ENCODE measurements at regions not wholly inside any gene's neighbourhood (a gene's known extent, or its start where the extent isn't known, plus 50 kb on each side); places are given as distances from the start of the nearest gene placed in this dataset.

DNA sequence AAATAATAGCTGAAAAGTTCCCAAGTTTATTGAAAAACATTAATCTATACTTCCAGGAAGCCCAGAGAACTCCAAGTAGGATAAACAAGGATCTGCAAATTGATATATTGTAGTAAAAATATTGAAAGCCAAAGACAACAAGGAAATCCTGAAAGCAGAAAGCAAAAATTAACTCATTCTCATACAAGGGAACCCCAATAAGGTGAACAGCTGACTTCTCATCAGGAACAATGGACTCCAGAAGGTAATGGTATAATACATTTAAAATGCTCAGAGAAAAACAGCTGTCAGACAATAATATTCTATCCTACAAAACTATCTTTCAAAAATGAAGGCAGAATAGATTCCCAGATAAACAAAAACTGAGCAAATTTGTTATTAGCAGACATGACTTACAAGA is 138.1 kb upstream of the BMP4 start:
- DNase-seq (ENCODE audit: low read depth): no peak

DNA sequence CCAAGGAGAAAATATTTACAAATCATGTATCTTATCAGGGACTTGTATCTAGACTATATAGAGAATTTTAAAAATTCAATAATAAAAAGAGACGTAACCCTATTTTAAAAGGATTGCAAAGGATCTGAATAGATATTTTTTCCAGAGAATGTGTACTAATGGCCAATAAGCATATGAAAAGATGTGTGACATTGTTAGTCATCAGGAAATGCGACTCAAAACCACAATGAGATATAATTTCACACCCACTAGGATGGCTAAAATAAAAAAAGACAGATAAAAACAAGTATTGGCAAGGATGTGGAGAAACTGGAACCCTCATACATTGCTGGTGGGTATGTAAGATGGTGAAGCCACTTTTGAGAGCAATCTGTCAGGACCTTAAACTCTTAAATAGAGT is 141.9 kb upstream of the BMP4 start:
- peak; percentile 25 for DNase-seq (ENCODE audit: low read depth)

DNA sequence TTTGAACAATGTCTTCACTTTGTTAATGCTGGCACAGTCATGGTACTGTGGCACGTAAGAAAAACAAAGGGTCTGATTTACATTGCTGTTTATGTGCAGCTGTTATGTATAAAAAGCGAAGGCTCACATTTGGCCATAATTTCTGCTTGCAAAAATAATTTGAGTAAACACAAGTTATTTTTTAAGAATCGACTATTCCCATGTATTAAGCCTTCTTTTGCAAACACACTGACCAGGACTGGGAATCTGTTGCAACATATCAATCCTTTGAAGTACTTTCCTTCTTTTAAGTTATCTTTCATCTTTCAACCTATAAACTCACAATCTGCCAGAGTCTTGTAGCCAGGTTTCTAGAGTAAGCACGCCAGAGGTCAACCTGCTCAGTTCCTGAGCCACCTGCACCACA is 145.4 kb upstream of the BMP4 start:
- no peak for DNase-seq (ENCODE audit: low read depth)

DNA sequence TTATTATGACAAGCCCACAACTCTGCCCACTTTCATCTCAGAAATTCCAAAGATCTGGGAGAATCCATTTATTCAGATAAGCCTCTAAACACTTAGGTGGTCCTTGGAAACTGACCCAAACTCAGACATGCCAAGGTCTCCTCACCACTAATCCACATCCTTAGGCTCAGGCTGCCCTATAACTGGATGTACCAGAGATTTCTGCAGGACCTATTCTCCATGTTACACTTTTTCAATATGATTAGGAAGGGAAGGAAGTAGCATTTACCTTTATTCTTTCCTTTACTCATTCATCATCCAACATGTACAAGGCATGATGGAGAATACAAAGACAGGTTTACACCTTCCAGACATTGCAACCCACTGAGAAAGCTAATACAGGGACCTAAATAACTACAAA is 145.9 kb upstream of the BMP4 start:
- no peak for DNase-seq (ENCODE audit: low read depth)

DNA sequence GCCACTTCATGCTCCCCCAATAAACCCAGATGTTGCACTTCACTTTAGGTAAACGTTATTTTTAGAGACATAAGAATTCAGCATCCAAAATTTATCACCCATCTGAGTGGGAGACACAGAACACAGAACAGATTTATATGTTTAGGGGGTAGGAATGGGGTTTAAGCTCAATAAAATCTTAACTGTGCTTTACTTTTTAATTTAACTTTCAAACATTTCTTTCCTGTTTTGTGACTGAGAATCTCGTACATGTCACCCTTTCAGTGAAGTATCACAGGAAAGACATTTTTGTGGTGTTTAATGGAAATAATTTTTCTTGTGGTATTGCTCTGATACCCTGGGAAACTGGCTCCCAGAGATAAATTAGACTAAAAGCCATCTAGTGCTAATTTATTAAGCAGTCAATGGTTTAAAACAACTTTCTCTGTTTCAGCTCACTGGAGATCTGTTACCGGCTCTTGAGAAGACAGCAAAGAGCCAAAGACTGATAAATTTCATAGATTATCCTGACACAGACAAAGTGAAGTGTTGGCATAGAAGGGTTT is 148.0 kb upstream of the BMP4 start:
- no peak for DNase-seq (ENCODE audit: low read depth)

DNA sequence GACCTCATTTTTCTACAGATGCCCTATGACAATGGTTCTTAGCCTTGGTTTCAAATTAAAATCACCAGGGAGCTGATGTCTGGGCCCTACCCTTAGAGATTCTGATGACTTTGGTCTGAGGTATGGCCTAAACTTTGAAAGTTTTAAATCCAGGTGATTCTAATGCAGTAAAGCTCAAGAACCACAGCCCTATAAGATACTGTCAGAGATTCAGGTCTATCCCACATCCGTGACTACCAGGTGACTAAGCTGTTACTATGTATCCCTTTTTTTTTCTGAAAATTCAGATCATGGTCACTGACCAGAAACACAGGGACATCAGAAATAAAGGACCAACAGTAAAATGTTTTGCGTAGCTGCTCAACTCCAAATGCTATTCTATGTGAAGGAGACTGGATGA is 148.8 kb upstream of the BMP4 start:
- DNase-seq (ENCODE audit: low read depth): no peak

DNA sequence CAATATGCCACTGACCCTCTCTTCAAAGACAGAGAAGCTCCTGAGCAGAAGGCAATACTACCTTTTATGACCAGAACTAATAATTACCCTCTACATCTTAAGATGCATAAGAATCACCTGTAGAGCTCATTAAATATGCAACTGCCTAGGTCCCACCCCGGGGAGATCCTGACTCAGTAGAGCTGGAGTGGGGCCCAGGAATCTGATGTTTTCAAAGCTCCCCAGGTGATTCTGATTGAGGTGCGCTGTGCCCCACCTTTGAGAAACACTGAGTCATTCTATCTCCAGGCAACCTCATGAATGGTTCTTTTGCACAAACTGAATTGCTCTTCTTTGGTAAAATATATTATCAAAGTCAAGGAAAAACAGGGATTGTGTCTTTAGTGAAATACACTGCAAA is 149.3 kb upstream of the BMP4 start:
- no peak for DNase-seq (ENCODE audit: low read depth)

DNA sequence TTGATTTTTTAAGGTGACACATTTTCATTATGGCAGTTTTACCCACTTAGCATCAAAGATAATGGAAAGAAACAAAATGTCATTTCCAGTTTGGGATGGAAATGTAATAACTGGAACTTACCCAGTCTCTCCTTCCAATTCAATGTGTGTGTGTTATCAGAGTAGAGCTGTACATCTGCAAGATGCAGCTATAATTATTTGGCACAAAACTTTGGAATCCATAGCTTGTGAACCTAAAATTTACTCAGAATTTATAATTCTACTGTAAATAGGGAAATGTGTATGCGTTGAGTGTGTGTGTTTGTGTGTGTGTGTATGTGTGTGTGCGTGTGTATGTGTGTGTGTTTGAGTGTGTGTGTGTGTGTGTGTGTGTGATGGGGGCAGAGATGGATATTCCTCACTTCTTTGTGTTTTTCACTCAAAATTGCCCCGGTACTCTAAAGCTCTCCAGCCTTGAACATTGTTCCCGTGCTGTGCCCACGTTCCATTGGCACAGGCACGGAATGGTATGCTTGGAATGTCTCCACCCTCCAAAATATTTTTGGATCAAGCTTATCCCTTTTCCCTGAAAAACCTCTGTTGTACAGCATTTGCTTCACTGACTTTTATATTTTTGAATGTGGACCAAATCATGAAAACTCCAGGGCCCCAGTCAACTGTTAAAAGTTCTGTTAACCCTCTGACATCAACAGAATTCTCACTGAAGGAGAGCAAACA is 150.2 kb upstream of the BMP4 start:
- peak; percentile 14 for DNase-seq (ENCODE audit: low read depth)

DNA sequence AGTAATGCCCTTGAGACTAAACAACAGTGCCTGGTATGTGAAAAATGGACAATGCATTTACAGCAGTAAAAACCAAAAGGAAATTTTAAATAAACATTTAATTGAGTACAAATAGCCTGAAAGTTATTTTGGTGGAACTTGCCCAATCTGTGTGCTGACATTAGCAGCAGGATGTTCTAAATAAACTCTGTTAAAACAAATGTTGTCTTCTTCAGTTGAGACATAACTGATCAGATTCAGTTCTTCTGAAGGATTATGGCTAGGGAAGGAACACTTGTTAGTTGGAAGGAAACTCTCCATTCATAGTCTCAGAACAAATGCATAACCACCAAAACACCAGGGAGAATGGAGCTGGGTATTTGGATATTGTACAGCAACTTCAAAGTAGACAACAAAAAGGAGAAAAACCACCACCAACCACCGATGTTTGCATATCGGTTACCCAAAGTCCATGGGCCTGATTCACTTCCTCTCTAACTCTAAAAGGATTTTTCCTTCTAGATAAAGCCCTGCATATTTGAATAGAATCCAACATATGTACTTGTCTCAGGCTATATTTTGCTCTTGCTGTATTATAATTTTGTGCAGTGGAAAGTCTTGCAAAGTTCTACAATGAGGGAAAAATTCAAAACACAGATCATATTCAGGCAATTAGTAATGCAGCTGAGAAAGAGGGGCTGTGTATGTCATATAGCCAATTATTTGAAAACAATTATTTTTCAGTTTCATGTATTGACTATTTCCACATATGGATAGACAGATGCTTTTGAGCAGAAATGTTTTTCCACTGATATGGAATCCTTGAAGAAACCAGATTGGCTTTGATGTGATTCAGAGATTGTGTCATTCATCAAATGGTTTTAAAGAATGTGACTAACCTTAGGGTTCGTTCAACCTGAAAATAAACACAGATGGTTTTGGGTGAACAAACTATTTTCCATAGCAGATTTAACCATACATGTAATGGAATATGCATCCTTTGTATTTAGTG is 152.2 kb upstream of the BMP4 start:
- DNase-seq (ENCODE audit: low read depth): peak; percentile 87

DNA sequence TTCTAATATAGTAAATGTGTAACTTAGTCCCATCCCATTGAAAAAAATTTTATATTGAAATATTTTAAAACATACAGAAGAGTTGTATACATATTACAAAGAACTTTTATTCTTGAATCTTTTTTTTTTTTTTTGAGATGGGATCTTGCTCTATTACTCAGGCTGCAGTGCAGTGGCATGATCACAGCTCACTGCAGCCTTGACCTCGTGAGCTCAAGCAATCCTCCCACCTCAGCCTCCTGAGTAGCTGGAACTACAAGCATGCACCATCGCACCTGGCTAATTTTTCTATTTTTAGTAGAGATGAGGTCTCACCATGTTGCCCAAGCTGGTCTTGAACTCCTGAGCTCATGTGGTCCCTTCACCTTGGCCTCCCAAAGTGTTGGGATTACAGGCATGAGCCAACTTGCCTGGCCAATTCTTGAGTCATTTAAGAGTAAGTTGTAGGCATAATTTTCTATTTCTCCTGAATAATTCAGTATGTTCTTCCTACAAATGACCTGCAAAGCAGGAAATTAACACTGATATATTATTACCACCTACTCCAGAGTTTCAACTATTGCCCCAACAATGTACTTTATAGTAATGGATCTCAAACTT is 153.0 kb upstream of the BMP4 start:
- no peak for DNase-seq (ENCODE audit: low read depth)

DNA sequence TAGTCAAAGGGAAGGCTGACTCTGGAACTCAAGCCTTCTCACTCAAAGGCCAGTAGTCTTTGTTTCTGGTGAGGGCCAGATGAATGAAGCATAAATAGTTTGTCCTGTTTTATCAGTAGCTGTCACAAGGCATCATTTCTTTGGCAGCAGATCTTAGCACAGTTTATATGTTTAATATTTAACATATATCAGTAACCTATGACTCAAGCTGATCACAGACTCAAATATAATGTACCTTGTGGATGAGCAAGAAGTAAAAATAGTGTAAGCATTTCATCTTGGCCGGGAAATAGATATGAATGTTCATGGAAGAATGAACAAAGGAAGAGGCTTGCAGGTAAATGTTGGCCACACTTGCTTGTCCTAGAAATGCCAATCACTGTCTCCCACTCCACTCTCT is 158.3 kb upstream of the BMP4 start:
- DNase-seq (ENCODE audit: low read depth): no peak

DNA sequence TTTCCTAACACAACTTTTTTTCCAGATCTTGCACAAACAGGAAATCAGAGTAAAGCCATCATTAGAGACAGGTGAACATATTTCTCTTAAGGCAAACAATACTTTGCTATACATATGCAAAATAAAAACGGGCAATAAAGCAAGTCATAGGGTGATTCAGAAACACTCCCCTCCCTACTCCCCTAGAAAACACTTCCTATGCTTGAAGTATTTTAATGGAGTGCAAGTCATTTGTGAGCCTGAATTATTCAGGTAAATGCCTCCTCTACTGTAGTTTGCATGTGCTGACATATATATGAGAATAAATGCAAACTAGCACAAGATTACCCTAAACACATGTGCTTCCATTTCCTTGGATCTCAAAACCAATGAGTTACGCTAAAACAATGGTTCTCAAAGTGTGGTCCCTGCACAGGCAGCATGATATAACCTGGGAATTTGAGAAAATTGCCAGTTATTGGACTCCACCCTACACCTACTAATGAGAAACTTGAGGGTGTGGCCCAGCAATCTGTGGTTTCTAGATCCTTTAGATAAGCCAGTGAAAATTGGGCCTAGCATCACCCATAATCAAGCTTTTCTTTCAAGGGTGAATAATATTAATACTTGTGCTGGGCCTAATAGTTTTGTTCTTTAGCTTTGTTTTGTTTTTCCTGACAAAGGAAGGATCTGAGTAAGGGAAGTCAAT is 159.7 kb upstream of the BMP4 start:
- no peak for DNase-seq (ENCODE audit: low read depth)

DNA sequence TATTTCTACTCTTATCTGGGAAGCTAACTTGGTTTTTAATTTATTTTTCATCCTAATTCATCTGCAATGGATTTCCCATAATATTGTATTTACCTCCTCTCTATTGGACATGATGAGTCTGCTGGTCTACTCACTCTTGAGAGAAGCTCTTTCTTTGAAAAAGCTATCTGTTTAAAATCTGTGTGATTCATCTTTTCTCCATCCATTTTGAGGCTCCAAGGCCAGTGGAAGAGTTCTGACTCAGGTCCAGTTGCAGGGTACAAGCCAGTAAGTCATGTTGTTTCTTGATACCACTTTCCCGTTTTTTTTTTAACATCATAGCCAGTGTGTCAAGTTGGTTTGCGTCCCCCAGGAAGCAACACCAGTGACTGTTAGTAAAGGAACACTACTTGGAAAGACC is 160.3 kb upstream of the BMP4 start:
- DNase-seq (ENCODE audit: low read depth): peak; percentile 91

DNA sequence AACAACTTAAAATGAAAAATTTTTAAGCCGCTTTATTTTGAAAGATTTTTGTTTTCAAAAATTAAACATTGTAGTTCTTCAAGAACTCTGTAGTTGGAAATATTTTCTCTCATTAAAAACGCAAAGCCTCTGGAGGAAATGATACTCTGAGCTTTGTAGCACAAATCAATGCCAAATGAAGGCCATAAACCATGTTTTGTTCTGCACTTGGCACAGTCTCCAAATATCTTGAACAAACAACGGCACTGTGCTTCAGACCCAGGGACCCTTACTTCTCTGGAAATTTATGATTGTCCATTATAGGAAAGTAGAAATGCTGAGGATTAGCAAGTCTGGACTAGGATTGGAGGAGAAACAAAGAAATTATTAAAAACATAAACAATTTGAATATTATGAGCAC is 160.8 kb upstream of the BMP4 start:
- DNase-seq (ENCODE audit: low read depth): no peak

DNA sequence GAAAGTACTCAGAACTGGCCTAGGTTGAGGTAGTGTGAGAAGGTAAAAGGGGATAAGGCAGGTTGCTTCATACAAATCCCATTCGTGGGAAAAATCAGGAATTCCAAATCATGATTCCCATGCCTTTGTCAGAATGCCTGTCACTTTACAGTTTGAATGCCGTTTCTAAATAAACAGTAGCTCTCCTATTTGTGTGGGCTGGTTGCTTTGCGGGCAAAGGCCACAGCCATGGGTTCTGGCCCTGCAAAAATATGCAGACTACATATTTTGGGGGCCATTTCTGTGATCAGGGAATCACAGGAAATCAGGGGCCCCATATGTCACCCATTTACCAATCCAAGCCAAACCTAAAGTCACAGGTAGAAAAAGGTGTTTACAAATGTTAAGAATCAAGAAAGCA is 161.3 kb upstream of the BMP4 start:
- DNase-seq (ENCODE audit: low read depth): no peak

DNA sequence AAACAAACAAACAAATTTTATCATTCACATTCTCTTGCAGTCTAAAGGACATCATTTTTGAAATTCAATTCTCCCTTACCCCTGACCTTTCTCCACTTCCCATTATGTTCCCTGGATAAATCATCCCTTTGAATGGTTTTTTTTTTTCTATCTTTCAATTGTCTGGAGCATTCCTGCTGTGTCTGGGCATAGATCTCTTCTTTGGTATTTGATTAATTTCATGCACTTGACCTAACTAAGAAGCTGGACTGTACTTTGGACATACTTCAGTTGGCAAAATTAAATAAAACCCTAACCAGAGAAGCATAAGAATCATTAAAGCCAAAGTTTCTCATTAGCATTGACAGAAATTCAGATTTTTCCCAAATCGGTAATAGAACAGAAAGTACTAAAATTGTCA is 163.6 kb upstream of the BMP4 start:
- no peak for DNase-seq (ENCODE audit: low read depth)

DNA sequence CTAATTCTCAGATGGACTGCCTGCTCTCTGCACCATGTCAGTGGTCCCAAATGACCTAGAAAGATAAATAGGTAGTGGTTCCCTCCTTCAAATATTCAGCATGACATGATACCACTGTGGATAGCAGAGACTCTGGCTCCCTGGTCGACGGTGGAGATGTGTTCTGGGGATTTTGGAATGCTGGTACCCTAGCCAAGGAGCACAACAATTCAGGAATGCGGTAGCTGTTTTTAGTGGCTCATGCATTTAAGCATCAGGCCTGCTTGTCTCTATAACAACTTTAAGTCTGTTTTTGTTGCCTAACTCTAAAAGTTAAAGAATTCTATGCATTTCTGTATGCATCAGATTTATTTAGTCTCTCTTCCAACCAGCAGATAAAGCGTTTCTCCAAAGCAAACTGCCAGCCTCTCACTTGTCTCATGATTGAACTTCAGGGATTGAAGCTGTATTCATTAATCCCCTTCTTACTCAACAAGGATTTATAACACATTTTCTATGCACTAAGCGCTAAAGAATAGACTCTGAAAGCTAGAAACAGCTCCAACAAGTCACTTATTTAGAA is 164.9 kb upstream of the BMP4 start:
- no peak for DNase-seq (ENCODE audit: low read depth)

DNA sequence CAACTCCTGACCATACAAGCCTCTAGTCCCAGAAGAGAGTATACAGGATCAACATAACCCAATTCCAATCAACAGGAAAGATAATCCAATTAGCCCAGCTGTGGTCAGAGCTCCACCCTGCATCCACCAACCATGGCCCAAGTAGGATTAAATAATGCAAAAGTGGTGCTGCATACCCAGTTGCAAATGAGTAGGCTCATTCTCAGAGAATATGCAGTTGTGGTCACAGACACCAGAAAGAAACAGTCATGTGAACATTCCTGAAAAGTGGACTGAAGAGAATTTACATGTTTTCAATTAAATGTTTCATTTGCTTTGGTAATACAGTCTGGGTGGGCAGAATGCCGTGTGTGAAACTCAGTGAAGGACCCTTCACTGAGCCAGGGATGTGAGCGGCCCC is 167.2 kb upstream of the BMP4 start:
- no peak for DNase-seq (ENCODE audit: low read depth)

DNA sequence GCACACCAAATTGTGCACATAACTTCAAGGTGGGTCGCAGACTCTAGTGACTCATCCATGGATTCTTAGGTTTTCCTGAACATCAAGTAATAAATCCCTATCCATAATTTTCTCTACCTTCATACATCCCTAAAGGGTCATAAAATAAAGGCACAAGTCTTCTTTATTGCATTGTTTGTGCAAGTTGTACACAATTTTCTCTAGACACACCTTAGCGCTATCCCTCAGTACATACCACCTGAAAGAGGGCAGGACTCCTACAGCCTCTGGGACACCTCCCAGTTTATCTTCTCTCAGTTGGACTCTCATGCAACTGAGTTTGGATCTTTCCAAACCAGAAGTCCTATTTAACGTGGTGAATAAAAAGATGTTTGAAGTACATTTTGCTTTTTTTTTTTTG is 168.5 kb upstream of the BMP4 start:
- no peak for DNase-seq (ENCODE audit: low read depth)

DNA sequence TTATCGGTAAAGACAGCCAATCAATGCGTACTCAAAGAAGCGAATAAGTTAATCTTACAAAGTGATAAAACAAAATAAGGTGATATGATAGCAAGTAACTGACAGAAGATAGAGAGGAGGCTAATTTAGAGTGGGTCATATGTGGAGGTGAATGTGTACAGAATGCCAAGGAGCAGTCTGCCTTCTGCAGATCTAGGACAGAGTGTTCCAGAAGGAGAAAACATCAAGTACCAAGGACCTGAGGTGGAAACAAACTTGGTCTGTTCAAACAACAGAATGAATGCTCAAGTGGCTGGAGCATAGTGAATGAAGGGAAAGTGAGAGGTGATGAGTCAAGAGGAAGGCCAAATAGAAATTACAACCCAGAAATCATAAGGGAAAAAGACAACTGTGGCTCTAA is 170.3 kb upstream of the BMP4 start:
- DNase-seq (ENCODE audit: low read depth): no peak

DNA sequence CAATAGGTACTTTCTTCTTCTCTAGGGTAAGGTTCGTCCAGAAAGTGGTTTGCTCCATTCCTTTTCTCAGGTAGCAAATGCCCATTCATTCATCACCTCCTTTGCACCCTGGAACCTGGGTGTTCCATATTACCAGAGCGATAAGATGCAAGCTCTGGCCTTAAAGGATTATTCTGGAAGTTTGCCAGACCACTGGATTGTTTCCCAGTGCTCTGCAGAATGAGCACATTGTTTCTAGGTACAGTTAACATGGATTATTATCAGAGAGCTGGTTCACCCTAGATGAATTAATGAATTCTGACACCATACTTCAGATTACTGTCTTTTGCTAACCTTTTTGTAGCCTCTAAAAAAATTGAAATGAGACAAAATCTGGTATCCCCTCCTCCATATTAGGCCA is 170.9 kb upstream of the BMP4 start:
- no peak for DNase-seq (ENCODE audit: low read depth)
